Heart right ventricle (tissue), 16 donors: ENCODE measurements at regions not wholly inside any gene's neighbourhood (a gene's known extent, or its start where the extent isn't known, plus 50 kb on each side); places are given as distances from the start of the nearest gene placed in this dataset.

Experiments used
- ATAC-seq, 8 donors: fragments of 200-7000 bp; cut with Tn5 transposase; one replicate each; pipeline ENCODE4 v1.9.1; 2020; ENCODE audit warnings: mild to moderate bottlenecking in 8 of 8, moderate library complexity in 8 of 8, moderate number of reproducible peaks in 1 of 8
- DNase-seq, 2 donors: peaks; one replicate each; pipeline ENCODE4 v3.0.0-alpha.2; 2020
- H3K27ac ChIP-seq, 10 donors: fragments of 200-600 bp; sonication (generic) in 2 of 10; one replicate each; pipeline versions ENCODE4 v1.5.0 to v1.8.0; 2020 to 2022; ENCODE audit warnings: mild to moderate bottlenecking in 3 of 10
- H3K27me3 ChIP-seq, 7 donors: fragments of 200-600 bp; one replicate each; pipeline ENCODE4 v1.8.0; 2021 to 2022; ENCODE audit warnings: mild to moderate bottlenecking in 2 of 7
- H3K36me3 ChIP-seq, 9 donors: fragments of 200-600 bp; sonication (generic) in 1 of 9; one replicate each; pipeline versions ENCODE4 v1.5.0 to v1.8.0; 2020 to 2022; ENCODE audit warnings: mild to moderate bottlenecking in 2 of 9
- H3K4me1 ChIP-seq, 9 donors: fragments of 200-600 bp; sonication (generic) in 1 of 9; one replicate each; pipeline versions ENCODE4 v1.5.0 to v1.8.0; 2020 to 2022; ENCODE audit warnings: mild to moderate bottlenecking in 4 of 9
- H3K4me3 ChIP-seq, 10 donors: fragments of 200-600 bp; sonication (generic) in 2 of 10; one replicate each; pipeline versions ENCODE4 v1.5.0 to v1.8.0; 2020 to 2022; ENCODE audit warnings: mild to moderate bottlenecking in 7 of 10, moderate library complexity in 2 of 10
- H3K9me3 ChIP-seq, 11 donors: fragments of 200-600 bp in 10 of 11; sonication (generic) in 2 of 11; one replicate each; pipeline versions ENCODE4 v1.5.0 to v1.8.0; 2013 to 2022; ENCODE audit warnings: mild to moderate bottlenecking in 2 of 11, control low read depth in 1 of 11, moderate library complexity in 1 of 11
- CTCF ChIP-seq, 9 donors: fragments of 200-600 bp; sonication (generic) in 2 of 9; IDR thresholded peaks; one replicate each; pipeline versions ENCODE4 v1.5.0 to v1.8.0; 2021 to 2022; ENCODE audit warnings: antibody characterized with exemption in 9 of 9, mild to moderate bottlenecking in 5 of 9, moderate library complexity in 1 of 9
- WGBS, 2 donors: extraction: QIAGEN DNeasy Blood & Tissue Kit; methylation state at CpG; one replicate each; pipeline ENCODE4 v1.1.7; 2013; ENCODE audit warnings: inconsistent platforms in 1 of 2; 5-methylcytosine and 5-hydroxymethylcytosine counted together
- intact Hi-C, 10 donors: fragments of 100-400 bp; cut with DNase I; formaldehyde crosslinking; loops; one replicate each; pipeline versions ENCODE4 v1.11.1 to v1.14.2; 2022
- donor health status: Arrhythmogenic right ventricular cardiomyopathy.
- donor health status: ischemic (EF 13 %, LVEDD 7.1; RV severe dilation, severe dysfunction).
- donor health status: healthy with polysubstance abuse.
- donor health status: DM: no; HTN: yes; CAD: no.
- donor health status: DM: no; HTN: no; CAD: no.
- donor health status: ischemic (EF 25% LVEDD 6.9; RV normal size, moderate dysfunction).
- donor health status: ischemic (EF 25% LVEDD 5.7; RV mildly dilated, moderate dysfunction).
- donor health status: healthy.
- donor health status: DM: yes; HTN: yes; CAD: no.
- donor health status: Ischemic cardiomyopathy.
- donor health status: ischemic (EF 35%, LVEDD 5.7; RV mildly dilated, moderate dysfunction).
- donor health status: nonischemic (EF 11% LVEDD 7.7; RV severe dilation, severe dysfunction).
- donor health status: DM: yes; HTN: yes; CAD: no.
- donor health status: PGD.
- donor health status: ischemic (EF 29% LVEDD 5.4; RV normal size, mild dysfunction).
- donor health status: nonischemic (EF 23%, LVEDD 6.1; RV moderate dilation, normal function).

- WGBS, 2 donors: 85 to 92% methylated on average over 2 of the region's 2 CpGs
- DNase-seq (no peak), ATAC-seq (no peak)
- no peak for TF ChIP-seq CTCF (IDR thresholded peaks at IDR 0.05)
- Histone ChIP-seq H3K4me3 (no peak overlapping the region), H3K4me1 (no peaks in the 10 kb centered on the region), H3K9me3 (no peaks in the 10 kb centered on the region), H3K27me3 (peaks cover 0 to 23% (median 6%) of the 10 kb centered on the region in 7 donors), H3K27ac (no peak overlapping the region), H3K36me3 (no peaks in the 10 kb centered on the region)
- intact Hi-C loops: no loop called here
Measured at GRCh38 chr11:127242676-127243075, 242.1 kb upstream of the KIRREL3 start.

- DNase-seq (no peak), ATAC-seq (no peak)
- intact Hi-C loops: no loop called here
- Histone ChIP-seq H3K27ac (no peak overlapping the region), H3K36me3 (no peaks in the 10 kb centered on the region), H3K27me3 (peaks cover 0 to 18% (median 0%) of the 10 kb centered on the region in 7 donors), H3K9me3 (no peaks in the 10 kb centered on the region), H3K4me1 (no peaks in the 10 kb centered on the region), H3K4me3 (no peak overlapping the region)
- WGBS, 2 donors: 94% methylated on average over 4 of the region's 4 CpGs
- no peak for TF ChIP-seq CTCF (IDR thresholded peaks at IDR 0.05)
Measured at GRCh38 chr11:127238321-127238720, 237.8 kb upstream of the KIRREL3 start.

GRCh38 chr11:127236776-127237175, 236.2 kb upstream of the KIRREL3 start:
- intact Hi-C loops: no loop called here
- Histone ChIP-seq H3K9me3 (no peaks in the 10 kb centered on the region), H3K27ac (no peak overlapping the region), H3K4me1 (no peaks in the 10 kb centered on the region), H3K4me3 (no peak overlapping the region), H3K36me3 (no peaks in the 10 kb centered on the region), H3K27me3 (peaks cover 0 to 12% (median 0%) of the 10 kb centered on the region in 7 donors)
- DNase-seq (no peak), ATAC-seq (no peak)
- no peak for TF ChIP-seq CTCF (IDR thresholded peaks at IDR 0.05)
- 89 to 92% methylated on average over 1 of the region's 1 CpG for WGBS, 2 donors

- Histone ChIP-seq H3K9me3 (no peaks in the 10 kb centered on the region), H3K36me3 (no peaks in the 10 kb centered on the region), H3K27ac (no peak overlapping the region), H3K4me1 (no peaks in the 10 kb centered on the region), H3K4me3 (no peak overlapping the region), H3K27me3 (peaks cover 0 to 3% (median 0%) of the 10 kb centered on the region in 7 donors)
- intact Hi-C loops: no loop called here
- ATAC-seq (no peak), DNase-seq (no peak)
- 39 to 45% methylated on average over 3 of the region's 3 CpGs for WGBS, 2 donors
- no peak for TF ChIP-seq CTCF (IDR thresholded peaks at IDR 0.05)
Measured at GRCh38 chr11:127233998-127234397, 233.4 kb upstream of the KIRREL3 start.

GRCh38 chr11:127230392-127230791, 229.8 kb upstream of the KIRREL3 start:
- intact Hi-C loops: no loop called here
- ATAC-seq: no peak

More at GRCh38 chr11:127230392-127230791, 229.8 kb upstream of the KIRREL3 start:
- Histone ChIP-seq H3K4me3 (no peak overlapping the region), H3K4me1 (no peaks in the 10 kb centered on the region), H3K27ac (no peak overlapping the region), H3K36me3 (no peaks in the 10 kb centered on the region), H3K9me3 (no peaks in the 10 kb centered on the region), H3K27me3 (no peaks in the 10 kb centered on the region)
- 92% methylated on average over 3 of the region's 3 CpGs for WGBS, 2 donors
- no peak for DNase-seq
- no peak for TF ChIP-seq CTCF (IDR thresholded peaks at IDR 0.05)
